K562 (cell line): ENCODE measurements at regions not wholly inside any gene's neighbourhood (a gene's known extent, or its start where the extent isn't known, plus 50 kb on each side); places are given as distances from the start of the nearest gene placed in this dataset.

Source experiments
- KHSRP ChIP-seq: fragments of 450-650 bp; IDR thresholded peaks from 2 replicates; pipeline ENCODE4 v1.6.1; 2017
- YY1 ChIP-seq, 3 experiments: IDR thresholded peaks; 2 replicates each; pipeline ENCODE4 v1.6.1; 2011; ENCODE audit warnings: low read length in 2 of 3, mild to moderate bottlenecking in 2 of 3, moderate library complexity in 2 of 3, borderline replicate concordance in 1 of 3, control low read depth in 1 of 3, low read depth in 1 of 3; ENCODE audit not compliant: insufficient read depth in 3 of 3, insufficient replicate concordance in 2 of 3, control insufficient read depth in 1 of 3, insufficient read length in 1 of 3; ENCODE audit errors: extremely low read depth in 1 of 3

- TF ChIP-seq KHSRP (no peak), YY1 (IDR thresholded peaks at IDR 0.05; ENCODE audit: borderline replicate concordance in 1 of 3, control insufficient read depth in 1 of 3, extremely low read depth in 1 of 3, insufficient read depth in 3 of 3, insufficient read length in 1 of 3, insufficient replicate concordance in 2 of 3, low read depth in 1 of 3, low read length in 2 of 3) (no peak)
Observed at GRCh38 chr11:29934115-29934638, 82.7 kb downstream of the KCNA4 start.
